GM12878 (cell line): ENCODE measurements at regions not wholly inside any gene's neighbourhood (a gene's known extent, or its start where the extent isn't known, plus 50 kb on each side); places are given as distances from the start of the nearest gene placed in this dataset.

Experiments
- ATAC-seq: fragments of 200-7000 bp; cut with Tn5 transposase; 3 replicates; pipeline ENCODE4 v1.9.1; 2020; ENCODE audit warnings: mild to moderate bottlenecking, moderate library complexity
- BruUV-seq: library from RNA; stranded (reverse); fragments of 400-500 nt; replicated peaks from 2 replicates; lab custom pipeline; 2021; lab: Mats Ljungman, UMichigan
- CTCF ChIA-PET: fragments of 300-600 bp; sonication (Branson Sonifier 250); formaldehyde crosslinking; extraction: SDS; loops from one replicate; lab custom pipeline; 2021; ENCODE audit warnings: inconsistent platforms; lab: Yijun Ruan, JAX
- POLR2A ChIA-PET: fragments of 350-600 bp; formaldehyde crosslinking; extraction: SDS; loops from one replicate; lab custom pipeline; 2021; ENCODE audit warnings: inconsistent platforms; lab: Charles Lee
- RAD21 ChIA-PET: fragments of 300-600 bp; sonication (Branson Sonifier 250); formaldehyde crosslinking; loops from one replicate; lab custom pipeline; 2023; ENCODE audit warnings: antibody characterized with exemption; ENCODE audit not compliant: unreplicated experiment; lab: Charles Lee
- SMC1A ChIA-PET: fragments of 300-600 bp; sonication (Branson Sonifier 250); formaldehyde crosslinking; loops from one replicate; lab custom pipeline; 2023; ENCODE audit not compliant: unreplicated experiment, uncharacterized antibody; lab: Charles Lee
- DNase-seq: peaks from one replicate; pipeline ENCODE4 v3.0.0-alpha.2; 2011; ENCODE audit warnings: low read depth, low spot score
- FAIRE-seq: peaks from 3 replicates; lab custom pipeline; 2011; peaks lifted over from hg19 to GRCh38; lab: Jason Lieb, UNC
- H2AFZ ChIP-seq: 2 replicates; pipeline ENCODE4 v1.6.0; 2011; ENCODE audit warnings: low read depth, low read length, control low read depth; ENCODE audit not compliant: control insufficient read depth
- H3K27ac ChIP-seq: 2 replicates; pipeline ENCODE4 v1.5.1; 2011; ENCODE audit warnings: control low read depth; ENCODE audit not compliant: control insufficient read depth, insufficient read depth
- H3K27me3 ChIP-seq, 2 experiments: replicated peaks in 1 of 2; 2 replicates each; pipeline versions ENCODE4 v1.6.0 to v1.6.1; 2011; ENCODE audit warnings: low read length in 1 of 2; ENCODE audit not compliant: control insufficient read depth in 2 of 2, insufficient read depth in 2 of 2
- H3K36me3 ChIP-seq, 2 experiments: 2 replicates each; pipeline ENCODE4 v1.5.1; 2011; ENCODE audit warnings: low read length in 1 of 2; ENCODE audit not compliant: control insufficient read depth in 2 of 2, insufficient read depth in 2 of 2
- H3K4me1 ChIP-seq: 2 replicates; pipeline ENCODE4 v1.6.1; 2011; ENCODE audit warnings: mild to moderate bottlenecking, low read length, moderate library complexity, mixed read lengths; ENCODE audit not compliant: control insufficient read depth, insufficient read depth
- H3K4me2 ChIP-seq: 2 replicates; pipeline ENCODE4 v1.6.0; 2011; ENCODE audit warnings: control low read depth; ENCODE audit not compliant: control insufficient read depth, insufficient read depth
- H3K4me3 ChIP-seq: fragments of 200-600 bp; sonication (generic); 2 replicates; pipeline ENCODE4 v1.5.1; 2016
- H3K79me2 ChIP-seq: 2 replicates; pipeline ENCODE4 v1.6.0; 2011; ENCODE audit warnings: low read length; ENCODE audit not compliant: control insufficient read depth, insufficient read depth
- H3K9ac ChIP-seq: 2 replicates; pipeline ENCODE4 v1.8.0; 2011; ENCODE audit warnings: low read length, control low read depth, mixed read lengths; ENCODE audit not compliant: control insufficient read depth, insufficient read depth
- H3K9me3 ChIP-seq: replicated peaks from 3 replicates; pipeline ENCODE4 v1.5.1; 2011; ENCODE audit warnings: mild to moderate bottlenecking, low read length; ENCODE audit not compliant: control insufficient read depth, insufficient read depth
- H4K20me1 ChIP-seq: 2 replicates; pipeline ENCODE4 v1.6.0; 2011; ENCODE audit not compliant: control insufficient read depth, insufficient read depth
- ATF7 ChIP-seq: fragments of 450-650 bp; IDR thresholded peaks from 2 replicates; pipeline ENCODE4 v1.6.1; 2016; ENCODE audit warnings: low read depth, mild to moderate bottlenecking
- BMI1 ChIP-seq: fragments of 450-650 bp; IDR thresholded peaks from 2 replicates; pipeline ENCODE4 v1.6.1; 2016; ENCODE audit warnings: mild to moderate bottlenecking, moderate library complexity, borderline replicate concordance
- CREM ChIP-seq: IDR thresholded peaks from 2 replicates; pipeline ENCODE4 v1.6.1; 2014; ENCODE audit warnings: antibody characterized with exemption, low read depth
- EGR1 ChIP-seq, 2 experiments: IDR thresholded peaks; 1 replicate in 1 of 2; 2 replicates in 1 of 2; pipeline ENCODE4 v1.6.1; 2011 to 2012; ENCODE audit warnings: low read depth in 2 of 2, low read length in 2 of 2, borderline replicate concordance in 1 of 2, mild to moderate bottlenecking in 1 of 2, moderate library complexity in 1 of 2
- EP300 ChIP-seq, 2 experiments: fragments of 150-350 bp in 1 of 2; IDR thresholded peaks; 2 replicates each; pipeline ENCODE4 v1.6.1; 2011 to 2012; ENCODE audit warnings: low read depth in 2 of 2, low read length in 2 of 2, borderline replicate concordance in 1 of 2, improper control_type of control experiment in 1 of 2, inconsistent platforms in 1 of 2; ENCODE audit not compliant: control insufficient read depth in 1 of 2
- KDM1A ChIP-seq: fragments of 200-600 bp; sonication (generic); IDR thresholded peaks from 2 replicates; pipeline ENCODE4 v1.6.1; 2016; ENCODE audit warnings: borderline replicate concordance
- NFYA ChIP-seq: IDR thresholded peaks from 2 replicates; pipeline ENCODE4 v1.6.1; 2011; ENCODE audit warnings: low read depth, mild to moderate bottlenecking, low read length, improper control_type of control experiment, borderline replicate concordance
- RAD51 ChIP-seq: fragments of 450-650 bp; IDR thresholded peaks from 2 replicates; pipeline ENCODE4 v1.6.1; 2016; ENCODE audit warnings: moderate library complexity, mild to moderate bottlenecking, inconsistent platforms
- RELA ChIP-seq: fragments of 450-650 bp; IDR thresholded peaks from 2 replicates; pipeline ENCODE4 v1.8.0; 2014; ENCODE audit warnings: borderline replicate concordance; ENCODE audit not compliant: partially characterized antibody
- SIN3A ChIP-seq: IDR thresholded peaks from 2 replicates; pipeline ENCODE4 v1.6.1; 2012; ENCODE audit warnings: low read depth, low read length, improper control_type of control experiment
- TARDBP ChIP-seq: IDR thresholded peaks from 2 replicates; pipeline ENCODE4 v1.6.1; 2016; ENCODE audit warnings: borderline replicate concordance
- ZNF24 ChIP-seq: fragments of 450-650 bp; IDR thresholded peaks from 2 replicates; pipeline ENCODE4 v1.6.1; 2017; ENCODE audit warnings: antibody characterized with exemption, mild to moderate bottlenecking
- WGBS: methylation state at CpG from one replicate; pipeline ENCODE4 v1.1.6; 2016; ENCODE audit warnings: low lambda C conversion rate; ENCODE audit not compliant: insufficient replicate concordance, insufficient coverage; ENCODE audit errors: missing lambda C conversion rate; 5-methylcytosine and 5-hydroxymethylcytosine counted together
- in situ Hi-C: fragments of 300-500 bp; cut with MboI; formaldehyde crosslinking; loops from 9 replicates; pipeline ENCODE4 v1.14.3; 2018; ENCODE audit warnings: mixed read lengths
- intact Hi-C: fragments of 100-400 bp; cut with micrococcal nuclease; formaldehyde crosslinking; loops from one replicate; pipeline ENCODE4 v1.14.2; 2022; ENCODE audit not compliant: unreplicated experiment
- TF ChIP-seq, protein P1 (sequence below): fragments of 450-650 bp; IDR thresholded peaks from 2 replicates; pipeline ENCODE4 v1.6.1; 2017; ENCODE audit warnings: low read depth, mild to moderate bottlenecking, moderate library complexity
- TF ChIP-seq, protein P2 (sequence below): fragments of 450-650 bp; IDR thresholded peaks from 2 replicates; pipeline ENCODE4 v1.6.1; 2017; ENCODE audit warnings: borderline replicate concordance
- TF ChIP-seq, protein P3 (sequence below): fragments of 450-650 bp; IDR thresholded peaks from 2 replicates; pipeline ENCODE4 v1.6.1; 2017; ENCODE audit warnings: mild to moderate bottlenecking, moderate library complexity

DNA sequence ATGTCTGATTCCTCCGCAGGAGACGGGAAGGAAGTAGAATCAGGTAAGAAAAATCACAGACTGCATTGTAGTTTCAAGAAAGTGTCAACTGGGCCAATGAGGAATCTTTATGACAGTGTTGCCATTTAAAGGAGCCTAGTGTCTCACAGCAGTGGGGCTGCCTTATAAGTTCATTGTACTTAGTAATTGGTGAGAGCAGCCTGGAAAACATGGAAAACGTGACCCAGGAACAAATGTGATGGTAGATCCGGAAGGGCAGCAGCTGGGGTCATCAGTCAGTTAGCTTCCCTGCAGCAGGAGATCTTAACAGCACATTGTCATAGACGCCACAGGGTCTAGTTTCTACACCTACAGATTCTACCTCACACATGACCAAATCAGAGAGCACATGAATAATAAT lies 630.0 kb upstream of the LMO3 start:
- WGBS: 23% methylated on average over 5 of the region's 5 CpGs
- Histone ChIP-seq H3K9me3 (no peaks in the 10 kb centered on the region), H3K4me3 (no peak overlapping the region), H3K4me2 (no peak overlapping the region), H3K27ac (no peak overlapping the region), H3K4me1 (no peaks in the 10 kb centered on the region), H3K79me2 (no peaks in the 10 kb centered on the region), H3K9ac (no peak overlapping the region), H3K36me3 (no peaks in the 10 kb centered on the region), H4K20me1 (no peaks in the 10 kb centered on the region), H3K27me3 (no peaks in the 10 kb centered on the region), H2AFZ (no peak overlapping the region)
- intact Hi-C loops: no loop called here
- SMC1A ChIA-PET: no interaction called here
- FAIRE-seq (no peak), ATAC-seq (no peak), DNase-seq (no peak)
- no TSS peak for BruUV-seq
- CTCF ChIA-PET: no interaction called here
- RAD21 ChIA-PET: no interaction called here
- in situ Hi-C loops: no loop called here
- POLR2A ChIA-PET: no interaction called here
- TF ChIP-seq, protein P1, sequence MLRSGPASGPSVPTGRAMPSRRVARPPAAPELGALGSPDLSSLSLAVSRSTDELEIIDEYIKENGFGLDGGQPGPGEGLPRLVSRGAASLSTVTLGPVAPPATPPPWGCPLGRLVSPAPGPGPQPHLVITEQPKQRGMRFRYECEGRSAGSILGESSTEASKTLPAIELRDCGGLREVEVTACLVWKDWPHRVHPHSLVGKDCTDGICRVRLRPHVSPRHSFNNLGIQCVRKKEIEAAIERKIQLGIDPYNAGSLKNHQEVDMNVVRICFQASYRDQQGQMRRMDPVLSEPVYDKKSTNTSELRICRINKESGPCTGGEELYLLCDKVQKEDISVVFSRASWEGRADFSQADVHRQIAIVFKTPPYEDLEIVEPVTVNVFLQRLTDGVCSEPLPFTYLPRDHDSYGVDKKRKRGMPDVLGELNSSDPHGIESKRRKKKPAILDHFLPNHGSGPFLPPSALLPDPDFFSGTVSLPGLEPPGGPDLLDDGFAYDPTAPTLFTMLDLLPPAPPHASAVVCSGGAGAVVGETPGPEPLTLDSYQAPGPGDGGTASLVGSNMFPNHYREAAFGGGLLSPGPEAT: no peak
- TF ChIP-seq ATF7 (no peak), CREM (no peak), SIN3A (no peak), TARDBP (no peak), NFYA (no peak), KDM1A (no peak), EGR1 (IDR thresholded peaks at IDR 0.05; ENCODE audit: borderline replicate concordance in 1 of 2, low read depth in 2 of 2, low read length in 2 of 2) (no peak), BMI1 (no peak), ZNF24 (no peak), RAD51 (no peak), EP300 (IDR thresholded peaks at IDR 0.05; ENCODE audit: borderline replicate concordance in 1 of 2, control insufficient read depth in 1 of 2, low read depth in 2 of 2, low read length in 2 of 2) (no peak), RELA (no peak)
- TF ChIP-seq, protein P2, sequence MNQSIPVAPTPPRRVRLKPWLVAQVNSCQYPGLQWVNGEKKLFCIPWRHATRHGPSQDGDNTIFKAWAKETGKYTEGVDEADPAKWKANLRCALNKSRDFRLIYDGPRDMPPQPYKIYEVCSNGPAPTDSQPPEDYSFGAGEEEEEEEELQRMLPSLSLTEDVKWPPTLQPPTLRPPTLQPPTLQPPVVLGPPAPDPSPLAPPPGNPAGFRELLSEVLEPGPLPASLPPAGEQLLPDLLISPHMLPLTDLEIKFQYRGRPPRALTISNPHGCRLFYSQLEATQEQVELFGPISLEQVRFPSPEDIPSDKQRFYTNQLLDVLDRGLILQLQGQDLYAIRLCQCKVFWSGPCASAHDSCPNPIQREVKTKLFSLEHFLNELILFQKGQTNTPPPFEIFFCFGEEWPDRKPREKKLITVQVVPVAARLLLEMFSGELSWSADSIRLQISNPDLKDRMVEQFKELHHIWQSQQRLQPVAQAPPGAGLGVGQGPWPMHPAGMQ: no peak
- TF ChIP-seq, protein P3, sequence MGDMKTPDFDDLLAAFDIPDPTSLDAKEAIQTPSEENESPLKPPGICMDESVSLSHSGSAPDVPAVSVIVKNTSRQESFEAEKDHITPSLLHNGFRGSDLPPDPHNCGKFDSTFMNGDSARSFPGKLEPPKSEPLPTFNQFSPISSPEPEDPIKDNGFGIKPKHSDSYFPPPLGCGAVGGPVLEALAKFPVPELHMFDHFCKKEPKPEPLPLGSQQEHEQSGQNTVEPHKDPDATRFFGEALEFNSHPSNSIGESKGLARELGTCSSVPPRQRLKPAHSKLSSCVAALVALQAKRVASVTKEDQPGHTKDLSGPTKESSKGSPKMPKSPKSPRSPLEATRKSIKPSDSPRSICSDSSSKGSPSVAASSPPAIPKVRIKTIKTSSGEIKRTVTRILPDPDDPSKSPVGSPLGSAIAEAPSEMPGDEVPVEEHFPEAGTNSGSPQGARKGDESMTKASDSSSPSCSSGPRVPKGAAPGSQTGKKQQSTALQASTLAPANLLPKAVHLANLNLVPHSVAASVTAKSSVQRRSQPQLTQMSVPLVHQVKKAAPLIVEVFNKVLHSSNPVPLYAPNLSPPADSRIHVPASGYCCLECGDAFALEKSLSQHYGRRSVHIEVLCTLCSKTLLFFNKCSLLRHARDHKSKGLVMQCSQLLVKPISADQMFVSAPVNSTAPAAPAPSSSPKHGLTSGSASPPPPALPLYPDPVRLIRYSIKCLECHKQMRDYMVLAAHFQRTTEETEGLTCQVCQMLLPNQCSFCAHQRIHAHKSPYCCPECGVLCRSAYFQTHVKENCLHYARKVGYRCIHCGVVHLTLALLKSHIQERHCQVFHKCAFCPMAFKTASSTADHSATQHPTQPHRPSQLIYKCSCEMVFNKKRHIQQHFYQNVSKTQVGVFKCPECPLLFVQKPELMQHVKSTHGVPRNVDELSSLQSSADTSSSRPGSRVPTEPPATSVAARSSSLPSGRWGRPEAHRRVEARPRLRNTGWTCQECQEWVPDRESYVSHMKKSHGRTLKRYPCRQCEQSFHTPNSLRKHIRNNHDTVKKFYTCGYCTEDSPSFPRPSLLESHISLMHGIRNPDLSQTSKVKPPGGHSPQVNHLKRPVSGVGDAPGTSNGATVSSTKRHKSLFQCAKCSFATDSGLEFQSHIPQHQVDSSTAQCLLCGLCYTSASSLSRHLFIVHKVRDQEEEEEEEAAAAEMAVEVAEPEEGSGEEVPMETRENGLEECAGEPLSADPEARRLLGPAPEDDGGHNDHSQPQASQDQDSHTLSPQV: no peak
